ENCODE measurements at regions not wholly inside any gene's neighbourhood (a gene's known extent, or its start where the extent isn't known, plus 50 kb on each side); places are given as distances from the start of the nearest gene placed in this dataset.

DNA sequence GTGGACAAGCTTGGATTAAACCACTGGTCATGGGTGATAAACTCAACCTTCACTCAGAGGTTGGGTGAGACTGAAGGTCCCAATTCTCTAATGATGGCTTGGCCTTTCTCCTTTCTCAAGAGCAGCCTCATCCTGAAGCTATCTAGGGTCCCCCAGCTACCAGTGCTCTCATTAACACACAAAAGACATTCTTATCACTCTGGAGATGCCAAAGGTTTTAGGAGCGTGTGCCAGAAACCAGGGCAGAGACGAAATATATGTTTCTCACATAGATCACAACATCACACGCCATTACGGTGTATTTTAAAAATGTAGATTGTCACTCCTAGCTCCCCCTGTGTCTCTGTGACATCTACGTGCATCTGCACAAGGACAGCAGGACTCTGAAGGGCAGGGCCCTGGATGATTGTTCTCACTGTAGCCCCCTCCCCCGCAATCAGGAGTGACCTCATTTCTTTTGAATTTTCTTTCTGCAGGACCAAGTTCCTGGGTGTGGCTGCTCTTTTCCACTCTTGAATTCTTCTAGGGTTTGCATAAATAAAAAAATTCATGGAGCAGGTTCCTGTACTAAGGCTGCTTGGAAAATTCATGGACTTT lies 311.3 kb downstream of the GADD45G start:
- TF ChIP-seq POLR2A (IDR thresholded peaks at IDR 0.05; ENCODE audit: extremely low read depth, insufficient read length), result no peak
- TF ChIP-seq, protein P1, sequence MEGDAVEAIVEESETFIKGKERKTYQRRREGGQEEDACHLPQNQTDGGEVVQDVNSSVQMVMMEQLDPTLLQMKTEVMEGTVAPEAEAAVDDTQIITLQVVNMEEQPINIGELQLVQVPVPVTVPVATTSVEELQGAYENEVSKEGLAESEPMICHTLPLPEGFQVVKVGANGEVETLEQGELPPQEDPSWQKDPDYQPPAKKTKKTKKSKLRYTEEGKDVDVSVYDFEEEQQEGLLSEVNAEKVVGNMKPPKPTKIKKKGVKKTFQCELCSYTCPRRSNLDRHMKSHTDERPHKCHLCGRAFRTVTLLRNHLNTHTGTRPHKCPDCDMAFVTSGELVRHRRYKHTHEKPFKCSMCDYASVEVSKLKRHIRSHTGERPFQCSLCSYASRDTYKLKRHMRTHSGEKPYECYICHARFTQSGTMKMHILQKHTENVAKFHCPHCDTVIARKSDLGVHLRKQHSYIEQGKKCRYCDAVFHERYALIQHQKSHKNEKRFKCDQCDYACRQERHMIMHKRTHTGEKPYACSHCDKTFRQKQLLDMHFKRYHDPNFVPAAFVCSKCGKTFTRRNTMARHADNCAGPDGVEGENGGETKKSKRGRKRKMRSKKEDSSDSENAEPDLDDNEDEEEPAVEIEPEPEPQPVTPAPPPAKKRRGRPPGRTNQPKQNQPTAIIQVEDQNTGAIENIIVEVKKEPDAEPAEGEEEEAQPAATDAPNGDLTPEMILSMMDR (IDR thresholded peaks at IDR 0.05; ENCODE audit: low read depth, low read length), result no peak
